ENCODE measurements at regions not wholly inside any gene's neighbourhood (a gene's known extent, or its start where the extent isn't known, plus 50 kb on each side); places are given as distances from the start of the nearest gene placed in this dataset.
"Not testable (repeated sequence)": the region's sequence is repeated elsewhere in the genome, so short reads cannot be mapped to it uniquely, and the experiment has no call there.

- DNase-seq (ENCODE audit: low read depth): no peak
These were observed 129.5 kb upstream of the ID2 start for GRCh38 chr2:8552293-8552801.

GRCh38 chr2:8553643-8554042 lies 128.2 kb upstream of the ID2 start:
- no peak for DNase-seq (ENCODE audit: low read depth)

GRCh38 chr2:8554296-8554806 lies 127.5 kb upstream of the ID2 start:
- DNase-seq (ENCODE audit: low read depth): no peak

- no peak for DNase-seq (ENCODE audit: low read depth)
These were observed 126.3 kb upstream of the ID2 start for GRCh38 chr2:8555543-8555942.

- no peak for DNase-seq (ENCODE audit: low read depth)
These were observed 123.8 kb upstream of the ID2 start for GRCh38 chr2:8558096-8558495.

GRCh38 chr2:8558956-8559355 lies 122.9 kb upstream of the ID2 start:
- no peak for DNase-seq (ENCODE audit: low read depth)

- DNase-seq (ENCODE audit: low read depth): no peak
These were observed 122.1 kb upstream of the ID2 start for GRCh38 chr2:8559805-8560204.

GRCh38 chr2:8561692-8562091 lies 120.2 kb upstream of the ID2 start:
- DNase-seq (ENCODE audit: low read depth): not testable (repeated sequence)

GRCh38 chr2:8563814-8564474 lies 117.9 kb upstream of the ID2 start:
- DNase-seq (ENCODE audit: low read depth): no peak

- no peak for DNase-seq (ENCODE audit: low read depth)
These were observed 117.4 kb upstream of the ID2 start for GRCh38 chr2:8564475-8564874.

- DNase-seq (ENCODE audit: low read depth): no peak
These were observed 116.3 kb upstream of the ID2 start for GRCh38 chr2:8565399-8566154.

GRCh38 chr2:8566155-8566670 lies 115.6 kb upstream of the ID2 start:
- DNase-seq (ENCODE audit: low read depth): no peak

- no peak for DNase-seq (ENCODE audit: low read depth)
These were observed 114.9 kb upstream of the ID2 start for GRCh38 chr2:8566774-8567468.

GRCh38 chr2:8567469-8568260 lies 114.2 kb upstream of the ID2 start:
- no peak for DNase-seq (ENCODE audit: low read depth)

- DNase-seq (ENCODE audit: low read depth): no peak
These were observed 113.1 kb upstream of the ID2 start for GRCh38 chr2:8568543-8569302.

GRCh38 chr2:8569332-8569930 lies 112.4 kb upstream of the ID2 start:
- DNase-seq (ENCODE audit: low read depth): no peak

GRCh38 chr2:8570637-8571036 lies 111.2 kb upstream of the ID2 start:
- no peak for DNase-seq (ENCODE audit: low read depth)

- DNase-seq (ENCODE audit: low read depth): no peak
These were observed 110.5 kb upstream of the ID2 start for GRCh38 chr2:8571301-8571791.

- no peak for DNase-seq (ENCODE audit: low read depth)
These were observed 109.9 kb upstream of the ID2 start for GRCh38 chr2:8571792-8572499.

All from ELR (cell line).